CD8-positive, alpha-beta memory T cell (primary cell): ENCODE measurements at regions not wholly inside any gene's neighbourhood (a gene's known extent, or its start where the extent isn't known, plus 50 kb on each side); places are given as distances from the start of the nearest gene placed in this dataset.
A peak's percentile ranks its signal among the peaks of the same experiment; 100 is the strongest.

Experiments
- CTCF ChIA-PET: fragments of 350-600 bp; sonication (Branson Sonifier 250); formaldehyde crosslinking; loops from one replicate; lab custom pipeline; 2021; ENCODE audit warnings: antibody characterized with exemption; lab: Charles Lee
- POLR2A ChIA-PET: fragments of 350-600 bp; sonication (Branson Sonifier 250); formaldehyde crosslinking; loops from one replicate; lab custom pipeline; 2021; ENCODE audit warnings: antibody characterized with exemption; lab: Charles Lee
- DNase-seq, 5 donors: peaks; one replicate each; pipeline versions ENCODE4 v3.0.0 to v3.0.0-alpha.2; 2020 to 2022; ENCODE audit warnings: mixed read lengths in 1 of 5
- H3K27ac ChIP-seq: one replicate; pipeline ENCODE4 v1.7.0; 2013; ENCODE audit warnings: low read depth, mild to moderate bottlenecking, low read length, moderate library complexity
- H3K27me3 ChIP-seq: 2 replicates; pipeline ENCODE4 v1.7.0; 2013; ENCODE audit warnings: low read length, mild to moderate bottlenecking; ENCODE audit not compliant: insufficient read depth, poor library complexity, severe bottlenecking
- H3K36me3 ChIP-seq: 2 replicates; pipeline ENCODE4 v1.7.0; 2013; ENCODE audit warnings: mild to moderate bottlenecking, low read length, moderate library complexity; ENCODE audit not compliant: insufficient read depth
- H3K4me1 ChIP-seq: 2 replicates; pipeline ENCODE4 v1.7.0; 2013; ENCODE audit warnings: mild to moderate bottlenecking, low read length, moderate library complexity; ENCODE audit not compliant: insufficient read depth
- H3K4me3 ChIP-seq: 2 replicates; pipeline ENCODE4 v1.7.0; 2013; ENCODE audit warnings: mild to moderate bottlenecking, low read length
- H3K9me3 ChIP-seq: 2 replicates; pipeline ENCODE4 v1.7.0; 2013; ENCODE audit warnings: mild to moderate bottlenecking, low read length
- H3K27ac Mint-ChIP-seq, 8 donors: one replicate each; pipeline ENCODE4 v1.8.0; 2020 to 2021; ENCODE audit warnings: mixed read lengths in 8 of 8, mild to moderate bottlenecking in 6 of 8, inconsistent platforms in 3 of 8, moderate library complexity in 3 of 8
- H3K27me3 Mint-ChIP-seq, 2 donors: one replicate each; pipeline ENCODE4 v1.8.0; 2020 to 2021; ENCODE audit warnings: mixed read lengths in 2 of 2, mild to moderate bottlenecking in 1 of 2, moderate library complexity in 1 of 2
- H3K36me3 Mint-ChIP-seq, 3 donors: one replicate each; pipeline ENCODE4 v1.8.0; 2020 to 2021; ENCODE audit warnings: mixed read lengths in 3 of 3, inconsistent platforms in 1 of 3, mild to moderate bottlenecking in 1 of 3
- H3K4me1 Mint-ChIP-seq, 3 donors: one replicate each; pipeline ENCODE4 v1.8.0; 2020 to 2021; ENCODE audit warnings: mixed read lengths in 3 of 3, inconsistent platforms in 1 of 3, mild to moderate bottlenecking in 1 of 3
- H3K4me3 Mint-ChIP-seq, 7 donors: one replicate each; pipeline ENCODE4 v1.8.0; 2020 to 2021; ENCODE audit warnings: mixed read lengths in 7 of 7, mild to moderate bottlenecking in 6 of 7, moderate library complexity in 4 of 7, inconsistent platforms in 2 of 7
- H3K9me3 Mint-ChIP-seq, 5 donors: one replicate each; pipeline ENCODE4 v1.8.0; 2020 to 2022; ENCODE audit warnings: mixed read lengths in 5 of 5, mild to moderate bottlenecking in 3 of 5, moderate library complexity in 2 of 5, inconsistent platforms in 1 of 5

DNA sequence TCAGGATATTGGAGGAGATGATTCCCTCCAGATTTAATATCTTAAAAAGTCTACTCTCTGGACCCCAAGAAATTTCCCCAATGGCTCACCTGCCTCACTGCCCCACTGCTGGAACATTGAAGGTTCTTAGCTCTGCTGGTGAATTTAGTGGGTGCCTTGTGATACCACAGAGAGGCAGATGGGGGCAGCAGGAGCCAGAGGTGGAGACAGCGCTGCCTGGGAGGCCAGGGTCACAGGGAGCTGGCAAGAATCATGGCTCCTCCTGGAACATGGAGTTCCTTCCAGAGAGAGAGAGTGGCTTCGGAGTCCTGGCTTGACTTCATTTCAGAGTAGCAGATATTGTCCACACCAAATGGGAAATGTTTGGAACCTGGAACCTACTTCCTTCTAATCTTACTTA, 263.5 kb upstream of the CFAP20DC start:
- peak in 3 of 5 donors; percentile 2 to 17 (median 15) for DNase-seq
- peaks cover 5 to 11% (median 9%) of the 10 kb centered on the region in 3 donors for H3K4me1 Mint-ChIP-seq
- H3K36me3 Mint-ChIP-seq: no peaks in the 10 kb centered on the region
- H3K4me3 ChIP-seq: no peak overlapping the region
- ChIA-PET CTCF (interaction anchor here (0.9 to 2.1 kb wide), 5 partner anchors 12 to 544 kb away, joined by 3 to 4 read pairs (median 3); no protein-coding TSS in a partner anchor), POLR2A (interaction anchor here (0.7 kb wide), 1 partner anchor 979 kb away, joined by 3 read pairs; no protein-coding TSS in a partner anchor)
- H3K4me1 ChIP-seq: no peaks in the 10 kb centered on the region
- no peaks in the 10 kb centered on the region for H3K9me3 Mint-ChIP-seq
- no peaks in the 10 kb centered on the region for H3K36me3 ChIP-seq
- no peaks in the 10 kb centered on the region for H3K9me3 ChIP-seq
- H3K27ac Mint-ChIP-seq: no peak overlapping the region
- no peak overlapping the region for H3K4me3 Mint-ChIP-seq
- H3K27me3 ChIP-seq: no peaks in the 10 kb centered on the region
- H3K27me3 Mint-ChIP-seq: peaks cover 0 to 2% of the 10 kb centered on the region in 2 donors
- H3K27ac ChIP-seq: no peak overlapping the region

DNA sequence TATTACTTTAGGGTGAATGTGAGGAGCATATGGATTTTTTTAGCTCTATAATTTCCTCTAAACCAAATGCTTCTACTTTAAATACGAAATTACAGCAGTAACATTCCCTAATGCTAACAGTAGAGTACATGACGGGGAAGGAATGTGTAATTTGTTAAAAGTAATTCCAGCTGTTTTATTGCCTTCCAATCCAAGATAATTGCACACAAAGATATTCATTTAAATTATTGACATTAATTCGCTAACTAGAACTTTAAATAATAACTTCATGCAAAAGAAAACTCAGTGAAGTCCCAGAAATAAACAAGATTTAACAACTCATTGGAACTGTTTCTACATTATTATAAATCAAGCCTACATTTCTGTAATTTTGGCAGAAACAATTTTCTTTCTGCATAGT, 261.4 kb upstream of the CFAP20DC start:
- Mint-ChIP-seq H3K27me3 (peaks cover 6% of the 10 kb centered on the region in 2 donors), H3K4me3 (no peak overlapping the region), H3K4me1 (peaks cover 5 to 10% (median 9%) of the 10 kb centered on the region in 3 donors), H3K27ac (no peak overlapping the region), H3K9me3 (no peaks in the 10 kb centered on the region), H3K36me3 (no peaks in the 10 kb centered on the region)
- H3K4me3 ChIP-seq: no peak overlapping the region
- no peaks in the 10 kb centered on the region for H3K36me3 ChIP-seq
- H3K27me3 ChIP-seq: no peaks in the 10 kb centered on the region
- no peak for DNase-seq
- no peaks in the 10 kb centered on the region for H3K9me3 ChIP-seq
- POLR2A ChIA-PET: no interaction called here
- CTCF ChIA-PET: no interaction called here
- no peak overlapping the region for H3K27ac ChIP-seq
- no peaks in the 10 kb centered on the region for H3K4me1 ChIP-seq

GRCh38 chr3:59310736-59311135, 260.9 kb upstream of the CFAP20DC start:
- H3K36me3 ChIP-seq: no peaks in the 10 kb centered on the region
- H3K27me3 Mint-ChIP-seq: peaks cover 6% of the 10 kb centered on the region in 2 donors
- no peaks in the 10 kb centered on the region for H3K27me3 ChIP-seq
- H3K36me3 Mint-ChIP-seq: no peaks in the 10 kb centered on the region
- ChIA-PET POLR2A (no interaction called here), CTCF (no interaction called here)
- no peak overlapping the region for H3K4me3 Mint-ChIP-seq
- peaks cover 4 to 6% (median 5%) of the 10 kb centered on the region in 3 donors for H3K4me1 Mint-ChIP-seq
- DNase-seq: no peak
- H3K27ac ChIP-seq: no peak overlapping the region
- no peak overlapping the region for H3K27ac Mint-ChIP-seq
- H3K4me1 ChIP-seq: no peaks in the 10 kb centered on the region
- no peak overlapping the region for H3K4me3 ChIP-seq
- no peaks in the 10 kb centered on the region for H3K9me3 Mint-ChIP-seq
- H3K9me3 ChIP-seq: no peaks in the 10 kb centered on the region

DNA sequence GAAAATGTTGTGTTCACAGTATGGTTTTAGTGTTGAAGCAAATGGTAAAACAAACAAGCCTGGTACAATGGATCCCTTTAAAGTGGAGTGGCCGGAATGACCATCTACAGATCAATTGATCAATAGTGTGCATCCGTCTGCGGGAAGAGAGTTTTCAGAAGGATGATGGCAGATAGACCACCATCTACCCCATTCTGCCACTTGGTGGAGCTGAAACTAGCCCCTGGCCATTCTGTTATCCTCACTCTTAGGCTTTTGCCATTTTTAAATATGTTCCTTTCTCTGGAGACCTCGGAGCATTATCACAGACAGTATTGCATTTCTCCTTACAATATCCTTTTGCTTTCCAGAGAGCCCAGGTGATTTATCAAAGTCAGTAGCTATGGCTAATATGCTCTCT, 258.9 kb upstream of the CFAP20DC start:
- Histone ChIP-seq H3K27me3 (no peaks in the 10 kb centered on the region), H3K4me1 (no peaks in the 10 kb centered on the region), H3K36me3 (no peaks in the 10 kb centered on the region), H3K4me3 (no peak overlapping the region), H3K27ac (no peak overlapping the region), H3K9me3 (no peaks in the 10 kb centered on the region)
- Mint-ChIP-seq H3K4me3 (no peak overlapping the region), H3K4me1 (no peaks in the 10 kb centered on the region), H3K27ac (no peak overlapping the region), H3K27me3 (peaks cover 6% of the 10 kb centered on the region in 2 donors), H3K9me3 (no peaks in the 10 kb centered on the region), H3K36me3 (no peaks in the 10 kb centered on the region)
- ChIA-PET POLR2A (no interaction called here), CTCF (no interaction called here)
- DNase-seq: no peak

DNA sequence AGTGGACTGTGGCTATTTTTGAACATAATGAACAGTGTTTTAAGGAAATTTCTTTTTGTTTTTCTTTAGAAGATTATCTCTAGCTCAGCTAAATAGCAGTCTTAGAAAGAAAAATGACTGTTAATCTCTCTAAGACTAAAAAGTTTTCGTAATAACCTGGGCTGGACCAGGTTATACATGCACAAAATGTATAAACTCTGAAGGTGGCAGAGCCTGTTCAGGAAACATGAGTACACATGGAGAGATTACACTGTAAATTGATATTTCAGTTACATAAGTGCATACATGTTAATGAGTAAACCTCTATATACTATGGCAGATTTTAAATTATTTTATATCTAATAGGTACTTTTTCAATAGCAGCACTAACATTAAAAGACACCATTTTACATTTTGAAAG, 258.2 kb upstream of the CFAP20DC start:
- Mint-ChIP-seq H3K27ac (no peak overlapping the region), H3K27me3 (peaks cover 6% of the 10 kb centered on the region in 2 donors), H3K9me3 (no peaks in the 10 kb centered on the region), H3K36me3 (no peaks in the 10 kb centered on the region), H3K4me1 (no peaks in the 10 kb centered on the region), H3K4me3 (no peak overlapping the region)
- no peak for DNase-seq
- POLR2A ChIA-PET: no interaction called here
- no peaks in the 10 kb centered on the region for H3K4me1 ChIP-seq
- no peak overlapping the region for H3K4me3 ChIP-seq
- no peak overlapping the region for H3K27ac ChIP-seq
- no peaks in the 10 kb centered on the region for H3K36me3 ChIP-seq
- no peaks in the 10 kb centered on the region for H3K9me3 ChIP-seq
- no peaks in the 10 kb centered on the region for H3K27me3 ChIP-seq
- CTCF ChIA-PET: interaction anchor here (1.0 kb wide), 1 partner anchor 550 kb away, joined by 3 read pairs; no protein-coding TSS in a partner anchor

DNA sequence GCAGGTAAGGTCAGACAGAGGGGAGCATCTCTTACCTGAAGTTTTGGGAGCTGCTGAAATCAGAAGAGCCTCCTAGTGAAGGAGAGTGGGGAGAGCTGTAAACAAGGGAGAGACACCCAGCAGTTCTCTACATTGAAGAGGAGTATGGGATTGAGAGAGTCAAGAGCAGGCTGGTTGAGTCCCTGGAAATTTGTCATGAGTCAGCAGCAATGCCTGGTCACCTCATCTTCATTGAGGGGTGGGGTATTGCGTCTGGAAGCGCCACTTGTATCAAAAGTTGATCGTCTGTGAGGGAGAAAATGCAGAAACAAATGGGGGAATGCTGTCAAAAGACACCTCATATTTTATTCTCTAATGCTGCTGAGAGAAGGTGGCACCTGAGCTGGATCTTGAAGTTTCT, 256.6 kb upstream of the CFAP20DC start:
- ChIA-PET POLR2A (no interaction called here), CTCF (no interaction called here)
- Histone ChIP-seq H3K4me1 (no peaks in the 10 kb centered on the region), H3K27me3 (no peaks in the 10 kb centered on the region), H3K9me3 (no peaks in the 10 kb centered on the region), H3K36me3 (no peaks in the 10 kb centered on the region), H3K4me3 (no peak overlapping the region), H3K27ac (no peak overlapping the region)
- no peak for DNase-seq
- Mint-ChIP-seq H3K27ac (peak overlapping the region in 1 of 8 donors; percentile 56), H3K9me3 (no peaks in the 10 kb centered on the region), H3K36me3 (no peaks in the 10 kb centered on the region), H3K4me1 (no peaks in the 10 kb centered on the region), H3K27me3 (peaks cover 4 to 6% of the 10 kb centered on the region in 2 donors), H3K4me3 (no peak overlapping the region)

- Histone ChIP-seq H3K9me3 (no peaks in the 10 kb centered on the region), H3K27ac (no peak overlapping the region), H3K36me3 (no peaks in the 10 kb centered on the region), H3K4me3 (no peak overlapping the region), H3K27me3 (no peaks in the 10 kb centered on the region), H3K4me1 (no peaks in the 10 kb centered on the region)
- DNase-seq: no peak
- Mint-ChIP-seq H3K9me3 (no peaks in the 10 kb centered on the region), H3K27me3 (peaks cover 4 to 6% of the 10 kb centered on the region in 2 donors), H3K36me3 (no peaks in the 10 kb centered on the region), H3K4me1 (peaks cover 0 to 2% (median 0%) of the 10 kb centered on the region in 3 donors), H3K4me3 (no peak overlapping the region), H3K27ac (no peak overlapping the region)
- ChIA-PET POLR2A (no interaction called here), CTCF (no interaction called here)
Observed at GRCh38 chr3:59304296-59304695, 254.5 kb upstream of the CFAP20DC start.

DNA sequence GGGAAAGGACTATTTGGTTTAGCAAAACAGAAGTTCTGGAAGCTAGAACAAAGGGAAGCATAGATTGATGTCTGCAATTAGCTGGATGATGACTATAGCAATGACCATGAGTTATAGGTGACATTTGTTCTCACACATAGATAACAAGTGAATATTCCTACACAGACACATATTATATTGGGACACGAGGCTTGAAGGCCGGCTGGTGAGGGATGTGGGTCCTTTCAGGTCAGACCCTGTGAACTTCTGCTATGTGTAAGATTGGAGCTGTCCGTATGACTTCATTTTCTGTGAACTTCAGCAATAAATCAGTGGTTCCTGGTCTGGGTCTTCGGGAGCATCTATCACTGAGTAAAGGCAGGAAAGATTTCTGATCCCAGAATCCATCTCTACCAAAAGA, 253.6 kb upstream of the CFAP20DC start:
- Histone ChIP-seq H3K27ac (no peak overlapping the region), H3K9me3 (no peaks in the 10 kb centered on the region), H3K27me3 (no peaks in the 10 kb centered on the region), H3K4me1 (no peaks in the 10 kb centered on the region), H3K4me3 (no peak overlapping the region), H3K36me3 (no peaks in the 10 kb centered on the region)
- H3K27me3 Mint-ChIP-seq: peaks cover 6% of the 10 kb centered on the region in 2 donors
- ChIA-PET CTCF (no interaction called here), POLR2A (no interaction called here)
- DNase-seq: no peak
- no peak overlapping the region for H3K4me3 Mint-ChIP-seq
- H3K27ac Mint-ChIP-seq: no peak overlapping the region
- no peaks in the 10 kb centered on the region for H3K36me3 Mint-ChIP-seq
- H3K9me3 Mint-ChIP-seq: no peaks in the 10 kb centered on the region
- peaks cover 0 to 2% (median 0%) of the 10 kb centered on the region in 3 donors for H3K4me1 Mint-ChIP-seq
